ENCODE measurements at regions not wholly inside any gene's neighbourhood (a gene's known extent, or its start where the extent isn't known, plus 50 kb on each side); places are given as distances from the start of the nearest gene placed in this dataset.

DNA sequence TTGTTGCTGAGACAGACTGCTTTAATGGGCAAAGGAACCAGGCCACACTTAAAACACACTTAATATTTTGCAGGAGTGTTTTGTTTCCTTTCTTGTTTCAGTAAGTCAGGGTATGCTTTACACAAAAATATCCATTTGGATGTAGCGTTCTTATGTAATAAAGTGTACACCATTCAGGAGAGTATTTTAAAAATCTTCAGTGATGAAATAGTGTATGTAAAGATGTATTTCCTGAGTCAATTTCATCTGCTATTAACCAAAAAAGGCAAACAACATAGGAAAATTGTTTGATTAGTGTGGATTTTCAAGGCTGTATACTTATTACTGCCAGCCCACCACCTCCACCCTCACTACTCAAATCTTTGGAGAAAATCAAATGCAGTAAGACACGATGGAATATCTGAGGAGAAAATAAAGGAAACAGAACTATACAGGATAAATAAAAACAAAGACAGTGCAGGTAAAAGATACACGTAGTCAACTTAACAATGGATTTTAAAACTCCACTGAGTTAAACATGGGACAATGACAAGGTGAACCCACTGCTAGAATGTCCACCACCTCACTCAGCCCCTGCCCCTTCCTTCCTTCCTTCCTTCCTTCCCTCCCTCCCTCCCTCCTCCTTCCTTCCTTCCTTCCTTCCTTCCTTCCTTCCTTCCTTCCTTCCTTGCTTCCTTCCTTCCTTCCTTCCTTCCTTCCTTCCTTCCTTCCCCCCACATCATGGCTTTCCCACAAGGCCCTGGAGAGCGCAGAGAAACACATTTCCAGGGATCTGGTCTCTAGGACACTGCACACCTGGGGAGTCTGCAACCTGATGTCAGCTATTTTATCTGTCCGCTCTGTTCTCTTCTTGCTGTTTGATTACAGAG, 360.3 kb downstream of the IRS2 start:
- TF ChIP-seq, protein P1, sequence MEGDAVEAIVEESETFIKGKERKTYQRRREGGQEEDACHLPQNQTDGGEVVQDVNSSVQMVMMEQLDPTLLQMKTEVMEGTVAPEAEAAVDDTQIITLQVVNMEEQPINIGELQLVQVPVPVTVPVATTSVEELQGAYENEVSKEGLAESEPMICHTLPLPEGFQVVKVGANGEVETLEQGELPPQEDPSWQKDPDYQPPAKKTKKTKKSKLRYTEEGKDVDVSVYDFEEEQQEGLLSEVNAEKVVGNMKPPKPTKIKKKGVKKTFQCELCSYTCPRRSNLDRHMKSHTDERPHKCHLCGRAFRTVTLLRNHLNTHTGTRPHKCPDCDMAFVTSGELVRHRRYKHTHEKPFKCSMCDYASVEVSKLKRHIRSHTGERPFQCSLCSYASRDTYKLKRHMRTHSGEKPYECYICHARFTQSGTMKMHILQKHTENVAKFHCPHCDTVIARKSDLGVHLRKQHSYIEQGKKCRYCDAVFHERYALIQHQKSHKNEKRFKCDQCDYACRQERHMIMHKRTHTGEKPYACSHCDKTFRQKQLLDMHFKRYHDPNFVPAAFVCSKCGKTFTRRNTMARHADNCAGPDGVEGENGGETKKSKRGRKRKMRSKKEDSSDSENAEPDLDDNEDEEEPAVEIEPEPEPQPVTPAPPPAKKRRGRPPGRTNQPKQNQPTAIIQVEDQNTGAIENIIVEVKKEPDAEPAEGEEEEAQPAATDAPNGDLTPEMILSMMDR (IDR thresholded peaks at IDR 0.05 in 2 of 3, conservative IDR thresholded peaks at IDR 0.05 in 1 of 3; ENCODE audit: control insufficient read depth in 2 of 3, extremely low read depth in 1 of 3, insufficient read depth in 1 of 3, low read depth in 3 of 3, low read length in 3 of 3), result no peak
- no peak for TF ChIP-seq POLR2AphosphoS5 (IDR thresholded peaks at IDR 0.05; ENCODE audit: low read length)
- TF ChIP-seq, protein P2, sequence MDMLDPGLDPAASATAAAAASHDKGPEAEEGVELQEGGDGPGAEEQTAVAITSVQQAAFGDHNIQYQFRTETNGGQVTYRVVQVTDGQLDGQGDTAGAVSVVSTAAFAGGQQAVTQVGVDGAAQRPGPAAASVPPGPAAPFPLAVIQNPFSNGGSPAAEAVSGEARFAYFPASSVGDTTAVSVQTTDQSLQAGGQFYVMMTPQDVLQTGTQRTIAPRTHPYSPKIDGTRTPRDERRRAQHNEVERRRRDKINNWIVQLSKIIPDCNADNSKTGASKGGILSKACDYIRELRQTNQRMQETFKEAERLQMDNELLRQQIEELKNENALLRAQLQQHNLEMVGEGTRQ (IDR thresholded peaks at IDR 0.05; ENCODE audit: borderline replicate concordance, low read depth, low read length), result no peak
- TF ChIP-seq SRF (IDR thresholded peaks at IDR 0.05; ENCODE audit: low read depth in 2 of 2, low read length in 2 of 2), result no peak
- TF ChIP-seq RAD21 (IDR thresholded peaks at IDR 0.05; ENCODE audit: insufficient read depth, low read depth, low read length), result no peak
- TF ChIP-seq MTA3 (IDR thresholded peaks at IDR 0.05; ENCODE audit: borderline replicate concordance, low read length), result no peak

All from GM12878 (cell line).